GM18499 (cell line): ENCODE measurements at regions not wholly inside any gene's neighbourhood (a gene's known extent, or its start where the extent isn't known, plus 50 kb on each side); places are given as distances from the start of the nearest gene placed in this dataset.
A peak's percentile ranks its signal among the peaks of the same experiment; 100 is the strongest.

Experiments used
- ATAC-seq: cut with Tn5 transposase; IDR thresholded peaks from one replicate; pipeline ENCODE4 v1.9.1; 2021; ENCODE audit warnings: moderate number of reproducible peaks; ENCODE audit not compliant: insufficient read depth, unreplicated experiment

- no peak for ATAC-seq
Observed at GRCh38 chr2:22248851-22249250, 1125.1 kb downstream of the TDRD15 start.

GRCh38 chr2:22253171-22253570 lies 1129.4 kb downstream of the TDRD15 start:
- no peak for ATAC-seq

GRCh38 chr2:22261165-22261564 lies 1123.8 kb upstream of the KLHL29 start:
- no peak for ATAC-seq

- ATAC-seq = no peak
Observed at GRCh38 chr2:22270341-22270740, 1114.6 kb upstream of the KLHL29 start.

- no peak for ATAC-seq
Observed at GRCh38 chr2:22273853-22274252, 1111.1 kb upstream of the KLHL29 start.

- no peak for ATAC-seq
Observed at GRCh38 chr2:22274661-22275060, 1110.3 kb upstream of the KLHL29 start.

- peak; percentile 79 for ATAC-seq
Observed at GRCh38 chr2:22276696-22277095, 1108.3 kb upstream of the KLHL29 start.

GRCh38 chr2:22279541-22279940 lies 1105.4 kb upstream of the KLHL29 start:
- no peak for ATAC-seq

GRCh38 chr2:22281033-22281432 lies 1103.9 kb upstream of the KLHL29 start:
- no peak for ATAC-seq

- no peak for ATAC-seq
Observed at GRCh38 chr2:22282220-22282619, 1102.8 kb upstream of the KLHL29 start.

- ATAC-seq = no peak
Observed at GRCh38 chr2:22282916-22283315, 1102.1 kb upstream of the KLHL29 start.

GRCh38 chr2:22283436-22283835 lies 1101.5 kb upstream of the KLHL29 start:
- no peak for ATAC-seq

GRCh38 chr2:22290302-22290701 lies 1094.7 kb upstream of the KLHL29 start:
- ATAC-seq = no peak

GRCh38 chr2:22290909-22291473 lies 1094.0 kb upstream of the KLHL29 start:
- no peak for ATAC-seq

- no peak for ATAC-seq
Observed at GRCh38 chr2:22301228-22301627, 1083.8 kb upstream of the KLHL29 start.

- no peak for ATAC-seq
Observed at GRCh38 chr2:22326250-22326649, 1058.7 kb upstream of the KLHL29 start.

- no peak for ATAC-seq
Observed at GRCh38 chr2:22329211-22330154, 1055.5 kb upstream of the KLHL29 start.

- no peak for ATAC-seq
Observed at GRCh38 chr2:22336414-22336813, 1048.6 kb upstream of the KLHL29 start.

GRCh38 chr2:22340716-22341115 lies 1044.3 kb upstream of the KLHL29 start:
- ATAC-seq = no peak

GRCh38 chr2:22347306-22347705 lies 1037.7 kb upstream of the KLHL29 start:
- no peak for ATAC-seq

GRCh38 chr2:22350621-22351020 lies 1034.4 kb upstream of the KLHL29 start:
- no peak for ATAC-seq
